PFSK-1 (cell line): ENCODE measurements at regions not wholly inside any gene's neighbourhood (a gene's known extent, or its start where the extent isn't known, plus 50 kb on each side); places are given as distances from the start of the nearest gene placed in this dataset.

Source experiments
- FOXP2 ChIP-seq: optimal IDR thresholded peaks from 2 replicates; pipeline ENCODE3; 2011; ENCODE audit warnings: borderline replicate concordance, control low read depth, inconsistent platforms; ENCODE audit not compliant: insufficient read depth; ENCODE audit errors: extremely low read length, extremely low read depth
- POLR2AphosphoS5 ChIP-seq: IDR thresholded peaks from 2 replicates; pipeline ENCODE4 v1.6.1; 2012; ENCODE audit warnings: low read depth, mild to moderate bottlenecking, control low read depth, low read length, moderate library complexity
- REST ChIP-seq, 2 experiments: IDR thresholded peaks; 2 replicates each; pipeline versions ENCODE4 v1.6.1 to v1.8.0; 2011 to 2012; ENCODE audit warnings: low read depth in 2 of 2, low read length in 2 of 2, control low read depth in 1 of 2, inconsistent platforms in 1 of 2, mild to moderate bottlenecking in 1 of 2, moderate library complexity in 1 of 2; ENCODE audit not compliant: insufficient read depth in 1 of 2
- SIN3A ChIP-seq: IDR thresholded peaks from 2 replicates; pipeline ENCODE4 v1.6.1; 2012; ENCODE audit warnings: mild to moderate bottlenecking, low read length, moderate library complexity, borderline replicate concordance; ENCODE audit not compliant: insufficient read depth
- TAF1 ChIP-seq: IDR thresholded peaks from 2 replicates; pipeline ENCODE4 v1.6.1; 2012; ENCODE audit warnings: low read length, control low read depth, borderline replicate concordance; ENCODE audit not compliant: insufficient read depth

GRCh38 chr10:109529258-109529657, 394.1 kb downstream of the XPNPEP1 start:
- TF ChIP-seq POLR2AphosphoS5 (no peak), TAF1 (no peak), SIN3A (no peak), REST (IDR thresholded peaks at IDR 0.05; ENCODE audit: insufficient read depth in 1 of 2, low read depth in 2 of 2, low read length in 2 of 2) (no peak), FOXP2 (no peak)
